ENCODE measurements at regions not wholly inside any gene's neighbourhood (a gene's known extent, or its start where the extent isn't known, plus 50 kb on each side); places are given as distances from the start of the nearest gene placed in this dataset.
"Not testable (repeated sequence)": the region's sequence is repeated elsewhere in the genome, so short reads cannot be mapped to it uniquely, and the experiment has no call there.

DNA sequence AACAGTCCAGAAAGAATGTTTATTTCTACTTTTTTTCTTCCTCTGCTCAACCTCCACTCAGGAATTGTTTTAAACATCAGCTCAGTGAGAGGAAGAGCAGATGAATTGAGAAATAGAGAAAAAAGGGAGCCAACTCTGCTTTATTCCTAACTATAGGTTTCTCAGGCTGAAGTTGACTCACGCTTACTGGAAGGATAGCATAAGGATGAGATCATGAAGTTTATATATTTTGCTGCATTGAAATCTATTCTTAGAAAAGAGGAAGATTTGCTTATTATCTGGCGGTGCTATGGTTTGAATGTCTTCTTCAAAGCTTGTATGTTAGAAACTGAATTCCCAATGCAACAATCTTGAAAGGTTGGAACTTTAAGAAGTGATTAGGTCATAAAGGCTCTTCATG lies 1673.4 kb upstream of the PCDH7 start:
- DNase-seq (ENCODE audit: low spot score) (no peak), FAIRE-seq (no peak)

- FAIRE-seq (no peak), DNase-seq (ENCODE audit: low spot score) (no peak)
These were observed 1672.7 kb upstream of the PCDH7 start for GRCh38 chr4:29047341-29048041.

DNA sequence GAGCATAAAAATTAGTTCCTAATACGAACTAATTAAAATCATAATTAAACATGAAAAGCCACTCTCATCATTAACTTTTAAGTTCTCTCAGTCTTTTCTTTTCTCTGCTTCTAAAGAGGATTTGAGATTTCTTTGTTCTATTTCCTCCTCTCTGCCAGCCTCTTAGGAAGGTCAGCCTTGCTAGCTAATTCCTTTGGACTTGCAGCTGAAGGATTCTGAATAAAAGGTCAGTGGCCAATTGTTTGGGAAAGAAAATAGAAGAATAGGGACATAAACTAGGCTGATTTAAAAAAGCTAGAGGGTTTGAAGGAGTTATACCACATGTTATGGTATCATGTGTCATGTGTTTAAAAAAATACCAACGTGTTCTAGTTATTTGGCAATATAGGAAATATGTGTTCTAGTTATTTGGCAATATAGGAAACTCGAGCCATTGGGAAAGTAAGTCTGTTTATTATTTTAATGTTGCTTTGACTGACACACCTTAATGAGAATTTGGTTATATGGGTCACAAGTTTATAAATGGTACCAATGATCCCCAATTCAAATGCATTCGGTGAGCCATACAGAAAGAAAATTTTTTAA lies 1668.7 kb upstream of the PCDH7 start:
- FAIRE-seq: no peak
- no peak for DNase-seq (ENCODE audit: low spot score)

DNA sequence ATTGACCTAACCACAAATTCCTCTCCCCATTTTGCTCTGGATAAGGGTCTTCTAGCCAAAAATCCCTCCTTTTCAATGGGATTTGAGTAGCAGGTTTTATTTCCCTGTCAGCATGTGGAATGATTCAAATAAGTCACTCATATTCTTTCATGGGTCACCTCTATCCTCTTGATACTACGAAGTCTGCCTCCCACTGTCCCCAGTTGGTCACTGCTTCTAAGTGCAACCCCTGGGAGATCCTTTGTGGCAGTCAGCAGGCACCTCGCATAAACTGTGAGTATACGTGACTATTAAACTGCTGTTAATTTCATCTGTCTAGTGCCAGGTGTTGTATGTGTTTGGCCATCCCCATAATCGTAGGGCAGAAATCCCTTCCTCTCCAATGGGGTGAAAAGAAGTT lies 1667.9 kb upstream of the PCDH7 start:
- FAIRE-seq (no peak), DNase-seq (ENCODE audit: low spot score) (no peak)

GRCh38 chr4:29058531-29058930 lies 1661.6 kb upstream of the PCDH7 start:
- DNase-seq (ENCODE audit: low spot score) (no peak), FAIRE-seq (no peak)

GRCh38 chr4:29066861-29067260 lies 1653.3 kb upstream of the PCDH7 start:
- FAIRE-seq (no peak), DNase-seq (ENCODE audit: low spot score) (no peak)

DNA sequence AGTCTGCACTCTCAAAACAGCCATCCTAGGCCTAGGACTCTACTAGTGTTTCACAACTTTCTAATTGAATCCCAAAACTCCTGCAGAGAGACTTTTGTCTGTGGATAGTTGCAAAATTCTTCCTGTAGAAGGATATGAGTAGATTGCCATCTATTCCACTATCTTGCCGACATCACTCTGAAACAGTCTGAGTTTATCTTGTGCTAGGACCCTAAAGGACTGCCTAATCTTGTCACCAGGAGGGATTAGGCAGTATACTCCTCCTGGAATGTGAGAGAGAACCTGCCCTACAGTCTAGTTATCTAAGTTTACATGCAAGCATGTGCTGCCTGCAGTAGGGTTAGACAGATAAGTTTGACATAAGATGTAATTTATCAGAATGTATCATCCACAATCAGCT lies 1646.6 kb upstream of the PCDH7 start:
- FAIRE-seq: no peak

DNA sequence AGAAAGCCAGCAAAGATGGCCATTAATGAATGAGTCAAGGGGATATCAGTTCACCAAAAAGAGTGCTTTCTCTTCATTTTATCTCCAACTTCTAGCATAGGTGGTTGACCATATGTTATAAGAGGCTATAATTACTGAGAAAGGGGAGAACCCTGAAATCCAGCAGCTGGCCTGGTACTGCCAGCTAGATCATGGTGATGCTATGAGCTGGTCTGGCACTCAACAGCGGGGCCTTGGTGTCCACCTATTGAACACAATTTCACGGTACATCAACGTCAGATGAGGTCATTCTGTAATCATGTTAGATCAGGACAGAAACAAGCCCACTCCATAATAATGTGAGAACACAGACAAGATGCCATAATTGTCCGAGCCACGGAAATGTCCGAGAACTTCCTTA lies 1644.8 kb upstream of the PCDH7 start:
- FAIRE-seq (no peak), DNase-seq (ENCODE audit: low spot score) (no peak)

More for the DNA sequence above, 1646.6 kb upstream of the PCDH7 start:
- no peak for DNase-seq (ENCODE audit: low spot score)

- DNase-seq (ENCODE audit: low spot score): no peak
- no peak for FAIRE-seq
These were observed 1640.9 kb upstream of the PCDH7 start for GRCh38 chr4:29079260-29079659.

- no peak for DNase-seq (ENCODE audit: low spot score)
- no peak for FAIRE-seq
These were observed 1638.8 kb upstream of the PCDH7 start for GRCh38 chr4:29081234-29081955.

DNA sequence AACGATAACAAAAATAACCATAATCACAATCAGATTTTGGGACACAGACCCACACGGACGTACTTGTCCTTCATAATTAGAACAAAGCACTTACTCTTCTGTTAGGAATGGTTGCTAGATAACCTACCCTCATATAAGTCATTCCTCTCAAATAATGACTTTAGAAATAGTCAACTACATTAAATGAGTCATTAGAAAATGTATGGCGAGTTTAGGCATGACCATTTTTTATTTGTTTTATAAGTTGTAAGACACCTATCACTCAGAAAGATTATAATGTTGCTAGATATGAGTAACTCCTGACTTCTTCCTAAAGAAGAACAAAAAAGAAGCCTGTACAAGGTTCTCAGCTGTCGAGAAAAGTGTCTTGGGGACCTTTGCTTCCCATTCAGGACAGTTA lies 1637.5 kb upstream of the PCDH7 start:
- no peak for DNase-seq (ENCODE audit: low spot score)
- FAIRE-seq: no peak

- DNase-seq (ENCODE audit: low spot score) (no peak), FAIRE-seq (no peak)
These were observed 1634.4 kb upstream of the PCDH7 start for GRCh38 chr4:29085748-29086147.

- FAIRE-seq: no peak
- DNase-seq (ENCODE audit: low spot score): no peak
These were observed 1615.5 kb upstream of the PCDH7 start for GRCh38 chr4:29104694-29105093.

- DNase-seq (ENCODE audit: low spot score) (no peak), FAIRE-seq (no peak)
These were observed 1606.2 kb upstream of the PCDH7 start for GRCh38 chr4:29113960-29114359.

DNA sequence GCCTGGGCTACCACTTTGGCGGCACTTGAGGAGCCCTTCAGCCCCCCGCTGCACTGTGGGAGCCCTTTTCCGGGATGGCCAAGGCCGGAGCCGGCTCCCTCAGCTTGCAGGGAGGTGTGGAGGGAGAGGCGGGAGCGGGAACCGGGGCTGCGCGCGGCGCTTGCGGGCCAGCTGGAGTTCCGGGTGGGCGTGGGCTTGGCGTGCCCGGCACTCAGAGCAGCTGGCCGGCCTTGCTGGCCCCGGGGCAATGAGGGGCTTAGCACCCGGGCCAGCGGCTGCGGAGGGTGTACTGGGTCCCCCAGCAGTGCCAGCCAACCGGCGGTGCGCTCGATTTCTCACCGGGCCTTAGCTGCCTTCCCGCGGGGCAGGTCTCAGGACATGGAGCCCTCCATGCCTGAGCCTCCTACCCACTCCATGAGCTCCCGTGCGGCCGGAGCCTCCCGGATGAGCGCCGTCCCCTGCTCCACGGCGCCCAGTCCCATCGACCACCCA lies 1602.9 kb upstream of the PCDH7 start:
- FAIRE-seq; DNase-seq (ENCODE audit: low spot score): not testable (repeated sequence)

DNA sequence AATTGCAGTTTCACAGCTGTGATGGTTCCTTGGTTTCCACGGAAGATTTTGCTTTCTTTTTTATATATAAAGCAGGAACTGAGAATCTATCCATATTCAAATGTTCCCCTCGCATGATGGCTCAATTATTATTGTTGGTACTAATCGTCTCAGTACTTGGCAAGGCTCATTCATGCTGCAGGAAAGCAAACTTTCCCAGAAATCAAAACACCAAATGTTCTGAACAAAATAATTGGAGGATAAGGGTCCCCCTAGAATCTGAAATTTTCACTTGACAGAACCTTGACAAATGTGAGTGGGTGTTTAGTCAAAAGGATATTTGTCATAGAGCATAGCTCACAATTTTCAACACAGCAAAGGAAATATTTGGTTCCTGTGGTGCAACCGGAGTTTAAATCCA lies 1598.6 kb upstream of the PCDH7 start:
- no peak for FAIRE-seq
- no peak for DNase-seq (ENCODE audit: low spot score)

DNA sequence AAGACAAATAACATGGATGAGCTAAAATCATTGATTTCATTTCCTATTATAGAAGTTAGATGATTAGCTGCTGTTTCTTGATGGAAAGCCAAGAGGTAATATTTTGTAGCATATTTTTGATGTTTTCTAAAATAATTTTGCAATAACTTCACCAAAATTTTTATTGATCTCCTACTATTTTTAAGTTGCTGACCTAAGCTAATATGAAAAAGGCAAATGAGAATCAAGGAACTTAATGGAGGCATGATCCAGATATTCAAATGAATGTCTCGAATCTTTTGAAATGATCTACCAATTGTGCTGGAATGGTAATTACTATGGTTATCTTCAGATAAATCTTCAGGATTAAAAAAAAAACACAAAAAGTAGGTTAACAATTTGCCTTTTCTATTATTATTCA lies 1591.4 kb upstream of the PCDH7 start:
- DNase-seq (ENCODE audit: low spot score): no peak
- no peak for FAIRE-seq

- DNase-seq (ENCODE audit: low spot score): no peak
- FAIRE-seq: no peak
These were observed 1588.9 kb upstream of the PCDH7 start for GRCh38 chr4:29131304-29131703.

DNA sequence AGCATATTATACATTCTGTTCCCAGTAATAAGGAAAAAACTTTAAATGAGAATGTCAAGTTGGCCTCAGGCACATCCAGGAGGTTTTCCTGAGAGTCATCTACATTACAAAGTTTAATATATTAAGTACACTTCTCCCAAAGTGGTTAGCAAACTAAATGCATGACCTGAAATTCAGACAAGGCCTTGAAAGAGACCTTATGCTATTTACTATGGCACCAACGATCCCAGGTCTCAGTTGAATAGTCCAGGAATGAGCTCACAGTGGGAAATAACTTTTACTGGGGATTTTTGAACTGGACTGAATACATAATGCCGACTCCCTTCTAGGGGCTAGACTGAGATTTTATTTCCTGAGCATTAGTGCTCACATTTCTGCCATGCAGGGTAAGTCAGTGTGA lies 1577.5 kb upstream of the PCDH7 start:
- no peak for FAIRE-seq
- no peak for DNase-seq (ENCODE audit: low spot score)

DNA sequence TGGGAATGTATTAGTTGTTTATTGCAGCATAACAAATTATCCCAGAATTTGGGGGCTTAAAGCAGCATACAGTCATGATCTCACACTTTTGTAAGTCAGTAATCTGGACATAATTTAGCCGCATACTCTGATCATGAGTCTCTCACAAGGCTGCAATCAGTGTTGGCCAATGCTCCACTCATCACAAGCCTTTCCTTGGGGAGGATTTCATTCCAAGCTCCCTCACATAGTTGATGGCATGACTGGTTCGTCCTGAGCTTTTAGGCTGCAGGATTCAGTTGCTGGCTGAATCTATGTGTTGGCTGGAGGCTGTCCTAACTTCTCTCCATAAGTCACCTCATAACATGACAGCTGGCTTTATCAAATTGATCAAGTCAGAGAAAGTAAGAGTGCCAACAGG lies 1568.6 kb upstream of the PCDH7 start:
- DNase-seq (ENCODE audit: low spot score): no peak

DNA sequence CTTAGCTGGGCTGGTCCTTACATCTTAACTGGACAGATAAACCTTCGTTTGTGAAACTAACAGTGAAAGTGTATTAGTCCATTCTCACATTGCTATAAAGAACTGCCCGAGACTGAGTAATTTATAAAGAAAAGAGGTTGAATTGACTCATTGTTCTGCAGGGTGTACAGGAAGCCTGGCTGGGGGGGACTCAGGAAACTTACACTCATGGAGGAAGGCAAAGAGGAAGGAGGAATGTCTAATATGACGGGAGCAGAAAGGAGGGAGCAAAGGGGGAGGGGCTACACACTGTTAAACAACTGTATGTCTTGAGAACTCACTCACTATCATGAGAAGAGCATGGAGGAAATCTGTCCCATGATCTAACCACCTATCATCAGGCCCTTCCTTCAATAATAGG lies 1566.5 kb upstream of the PCDH7 start:
- DNase-seq (ENCODE audit: low spot score) (no peak), FAIRE-seq (no peak)

More for the DNA sequence above, 1568.6 kb upstream of the PCDH7 start:
- no peak for FAIRE-seq

DNA sequence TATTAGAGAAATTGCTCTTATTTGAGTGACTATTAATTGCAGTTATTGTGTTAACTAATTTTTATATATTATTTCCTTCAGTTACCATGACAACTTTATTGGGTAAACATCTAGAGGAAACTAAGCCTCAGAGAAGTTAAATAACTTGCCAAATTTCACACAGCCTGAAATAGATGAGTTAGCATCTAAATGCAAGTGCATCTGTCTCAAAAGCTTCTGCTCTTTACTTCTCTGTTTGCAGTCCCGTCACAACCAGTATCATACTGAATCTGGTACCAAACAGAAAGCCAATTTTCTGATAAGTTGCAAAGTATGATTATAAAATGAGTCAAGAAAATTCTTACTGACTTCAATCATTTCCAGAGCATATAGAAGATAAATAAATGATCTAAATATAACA lies 1544.9 kb upstream of the PCDH7 start:
- FAIRE-seq: no peak
- DNase-seq (ENCODE audit: low spot score): no peak

- no peak for DNase-seq (ENCODE audit: low spot score)
- FAIRE-seq: peak; percentile 8
These were observed 1521.1 kb upstream of the PCDH7 start for GRCh38 chr4:29199025-29199424.

Measured in RCC 7860 (cell line).